Natural killer cell (primary cell): ENCODE measurements at regions not wholly inside any gene's neighbourhood (a gene's known extent, or its start where the extent isn't known, plus 50 kb on each side); places are given as distances from the start of the nearest gene placed in this dataset.
A peak's percentile ranks its signal among the peaks of the same experiment; 100 is the strongest.

Source experiments
- ATAC-seq, 3 donors: fragments of 150-1000 bp in 2 of 3; fragments of 200-7000 bp in 1 of 3; cut with Tn5 transposase; 1 replicate in 1 of 3; 2 replicates in 2 of 3; pipeline ENCODE4 v1.10.0; 2021; ENCODE audit warnings: mild to moderate bottlenecking in 2 of 3, moderate library complexity in 2 of 3
- DNase-seq, 2 donors: peaks; one replicate each; pipeline versions ENCODE4 v3.0.0 to v3.0.0-alpha.2; 2013 to 2021; ENCODE audit warnings: mixed read lengths in 1 of 2
- H3K27ac ChIP-seq: one replicate; pipeline ENCODE4 v1.5.1; 2013; ENCODE audit warnings: mild to moderate bottlenecking, low read length
- H3K27me3 ChIP-seq: one replicate; pipeline ENCODE4 v1.6.1; 2013; ENCODE audit warnings: low read length; ENCODE audit not compliant: control insufficient read depth, insufficient read depth
- H3K36me3 ChIP-seq: one replicate; pipeline ENCODE4 v1.6.1; 2013; ENCODE audit warnings: low read length; ENCODE audit not compliant: control insufficient read depth, insufficient read depth
- H3K4me1 ChIP-seq: one replicate; pipeline ENCODE4 v1.6.1; 2013; ENCODE audit warnings: low read length; ENCODE audit not compliant: control insufficient read depth, insufficient read depth
- H3K4me3 ChIP-seq: one replicate; pipeline ENCODE4 v1.5.1; 2013; ENCODE audit warnings: low read length
- H3K9me3 ChIP-seq: one replicate; pipeline ENCODE4 v1.6.1; 2013; ENCODE audit warnings: low read length; ENCODE audit not compliant: control insufficient read depth, insufficient read depth
- H3K27ac Mint-ChIP-seq, 2 donors: one replicate each; pipeline ENCODE4 v1.8.0; 2022; ENCODE audit warnings: mild to moderate bottlenecking in 2 of 2, mixed read lengths in 2 of 2, moderate library complexity in 1 of 2
- H3K27me3 Mint-ChIP-seq, 2 donors: one replicate each; pipeline ENCODE4 v1.8.0; 2022; ENCODE audit warnings: low read depth in 2 of 2, mixed read lengths in 2 of 2
- H3K36me3 Mint-ChIP-seq: one replicate; pipeline ENCODE4 v1.8.0; 2022; ENCODE audit warnings: mixed read lengths
- H3K4me1 Mint-ChIP-seq, 2 donors: one replicate each; pipeline ENCODE4 v1.8.0; 2022; ENCODE audit warnings: mixed read lengths in 2 of 2
- H3K4me3 Mint-ChIP-seq: one replicate; pipeline ENCODE4 v1.8.0; 2022; ENCODE audit warnings: mild to moderate bottlenecking, moderate library complexity, mixed read lengths
- H3K9me3 Mint-ChIP-seq, 2 donors: one replicate each; pipeline ENCODE4 v1.8.0; 2022; ENCODE audit warnings: mixed read lengths in 2 of 2
- CTCF ChIP-seq: fragments of 200-600 bp; IDR thresholded peaks from one replicate; pipeline ENCODE4 v1.8.0; 2022; ENCODE audit warnings: antibody characterized with exemption
- WGBS: methylation state at CpG from one replicate; pipeline ENCODE4 v1.1.7; 2013; ENCODE audit warnings: missing lambda C conversion rate; ENCODE audit not compliant: insufficient coverage; 5-methylcytosine and 5-hydroxymethylcytosine counted together
- intact Hi-C: fragments of 100-400 bp; cut with micrococcal nuclease; formaldehyde crosslinking; loops from one replicate; pipeline ENCODE4 v1.14.2; 2022

GRCh38 chr2:446303-446874 lies 158.5 kb upstream of the ALKAL2 start:
- H3K9me3 Mint-ChIP-seq = no peaks in the 10 kb centered on the region
- intact Hi-C loops = no loop called here
- Histone ChIP-seq H3K27me3 (no peaks in the 10 kb centered on the region), H3K36me3 (no peaks in the 10 kb centered on the region), H3K4me3 (no peak overlapping the region), H3K9me3 (no peaks in the 10 kb centered on the region), H3K4me1 (peaks cover 29% of the 10 kb centered on the region), H3K27ac (no peak overlapping the region)
- ATAC-seq (no peak), DNase-seq (no peak)
- 92% methylated on average over 11 of the region's 11 CpGs for WGBS
- H3K4me3 Mint-ChIP-seq = no peak overlapping the region
- H3K27me3 Mint-ChIP-seq = peaks cover 0 to 3% of the 10 kb centered on the region in 2 donors
- no peak for TF ChIP-seq CTCF
- H3K36me3 Mint-ChIP-seq = no peaks in the 10 kb centered on the region
- H3K4me1 Mint-ChIP-seq = peaks cover 5 to 14% of the 10 kb centered on the region in 2 donors
- no peak overlapping the region for H3K27ac Mint-ChIP-seq

GRCh38 chr2:445896-446295 lies 158.0 kb upstream of the ALKAL2 start:
- ATAC-seq = no peak
- Histone ChIP-seq H3K4me1 (peaks cover 34% of the 10 kb centered on the region), H3K9me3 (no peaks in the 10 kb centered on the region), H3K36me3 (no peaks in the 10 kb centered on the region), H3K27me3 (no peaks in the 10 kb centered on the region), H3K27ac (no peak overlapping the region), H3K4me3 (no peak overlapping the region)
- Mint-ChIP-seq H3K4me1 (peaks cover 5 to 17% of the 10 kb centered on the region in 2 donors), H3K4me3 (no peak overlapping the region), H3K27me3 (peaks cover 0 to 3% of the 10 kb centered on the region in 2 donors), H3K9me3 (no peaks in the 10 kb centered on the region), H3K36me3 (no peaks in the 10 kb centered on the region), H3K27ac (no peak overlapping the region)
- 96% methylated on average over 5 of the region's 6 CpGs for WGBS
- intact Hi-C loops = no loop called here
- TF ChIP-seq CTCF = no peak
- no peak for DNase-seq

- WGBS = 80% methylated on average over 39 of the region's 39 CpGs
- Mint-ChIP-seq H3K27ac (peak overlapping the region in 1 of 2 donors; percentile 16), H3K4me1 (peaks cover 11 to 24% of the 10 kb centered on the region in 2 donors), H3K36me3 (no peaks in the 10 kb centered on the region), H3K4me3 (peak overlapping the region; percentile 6), H3K9me3 (no peaks in the 10 kb centered on the region), H3K27me3 (peaks cover 0 to 3% of the 10 kb centered on the region in 2 donors)
- intact Hi-C loops = no loop called here
- no peak for TF ChIP-seq CTCF
- Histone ChIP-seq H3K27ac (peak overlapping the region; percentile 34), H3K4me1 (peaks cover 41% of the 10 kb centered on the region), H3K36me3 (no peaks in the 10 kb centered on the region), H3K27me3 (no peaks in the 10 kb centered on the region), H3K4me3 (no peak overlapping the region), H3K9me3 (no peaks in the 10 kb centered on the region)
- ATAC-seq = peak; percentile 53 to 79 (median 61)
- DNase-seq = peak in 1 of 2 donors; percentile 76
These were observed 157.3 kb upstream of the ALKAL2 start for GRCh38 chr2:444937-445884.
